NCI-H2081 treated with DMSO at 0.1 percent for 48 hours (cell line): ENCODE measurements at regions not wholly inside any gene's neighbourhood (a gene's known extent, or its start where the extent isn't known, plus 50 kb on each side); places are given as distances from the start of the nearest gene placed in this dataset.
"Not testable (repeated sequence)": the region's sequence is repeated elsewhere in the genome, so short reads cannot be mapped to it uniquely, and the experiment has no call there.

Source experiments
- DNase-seq: peaks from one replicate; lab custom pipeline; 2025; lab: John Stamatoyannopoulos, UW

DNA sequence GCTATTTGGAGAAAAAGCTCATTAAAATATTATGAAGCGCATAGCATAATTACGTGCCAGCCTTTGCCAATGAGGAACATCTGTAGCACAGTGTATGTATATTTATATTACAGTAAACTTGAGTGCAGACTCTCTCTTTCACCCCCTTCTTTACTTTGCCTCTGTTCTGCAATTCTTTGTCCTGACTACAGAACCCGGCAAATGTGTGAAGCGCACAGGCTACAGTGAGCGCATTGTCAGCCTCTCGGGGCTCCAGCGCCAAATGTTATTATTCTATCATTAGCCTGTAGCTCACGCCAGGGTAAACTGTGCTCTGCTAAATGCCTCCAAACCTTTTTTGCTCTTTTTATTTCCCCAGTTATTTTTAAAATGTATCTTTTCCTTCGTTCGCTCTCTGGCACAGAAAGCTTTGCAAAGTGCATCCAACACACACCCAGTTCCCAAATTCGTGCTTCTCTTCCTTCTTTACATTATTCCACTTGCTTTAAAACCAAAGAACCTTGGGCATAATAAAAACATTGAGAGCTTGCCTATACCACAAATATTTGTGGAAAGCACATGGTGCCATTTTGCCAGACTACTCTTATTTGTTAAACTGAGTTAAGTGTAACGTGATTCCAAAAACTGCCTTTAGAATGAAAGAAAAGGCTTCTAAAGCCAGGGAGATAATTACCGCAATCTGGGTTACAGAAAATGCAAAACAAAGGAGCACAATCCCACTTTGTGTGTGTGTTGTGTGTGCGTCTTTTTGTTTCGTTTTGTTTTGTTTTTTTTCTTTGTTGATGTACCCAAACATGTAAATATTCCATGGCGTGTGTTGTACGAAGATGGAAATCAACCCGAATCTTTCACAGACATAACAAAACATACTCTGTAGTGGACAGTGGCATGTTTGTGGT, 164.1 kb upstream of the MPDZ start:
- peak; percentile 86 for DNase-seq

DNA sequence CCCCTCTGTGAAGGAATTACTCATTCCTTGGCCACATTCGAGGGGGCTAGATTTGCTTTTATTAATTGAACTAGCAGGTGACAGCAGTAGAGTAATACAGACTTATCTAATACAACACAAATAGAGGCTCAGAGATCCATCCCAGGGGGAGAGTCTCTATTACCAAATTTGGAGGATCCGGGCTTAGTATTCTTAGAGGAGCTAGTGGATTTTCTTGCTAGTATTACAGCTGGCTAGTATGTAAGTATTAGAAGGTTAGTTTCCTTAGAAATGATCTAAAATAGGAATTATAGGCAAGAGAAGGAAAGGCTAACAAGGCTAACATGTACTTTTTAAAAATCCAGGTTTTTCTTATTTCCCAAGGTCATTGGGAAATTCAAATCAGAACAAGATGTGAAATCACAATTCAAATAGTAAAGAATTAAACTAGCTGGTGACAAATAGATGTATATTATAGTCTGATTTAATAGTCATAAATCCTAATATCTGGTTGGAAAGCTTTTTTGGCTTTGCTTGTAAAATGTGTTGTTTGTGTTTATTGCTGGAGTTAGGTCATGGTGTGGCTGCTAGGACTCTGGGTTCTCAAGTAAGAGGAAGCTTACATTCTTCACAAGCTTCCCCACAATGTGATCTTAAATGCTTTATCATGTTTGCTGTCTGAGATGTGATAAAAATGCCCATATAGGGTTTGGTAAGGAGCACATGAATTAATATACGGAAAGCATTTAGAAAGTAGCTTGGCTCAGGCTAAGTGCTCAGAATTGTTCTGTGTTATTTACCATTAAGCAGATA, 160.4 kb upstream of the MPDZ start:
- DNase-seq, result no peak

- DNase-seq, result no peak
Observed at GRCh38 chr9:13437866-13438265, 158.4 kb upstream of the MPDZ start.

- DNase-seq, result no peak
Observed at GRCh38 chr9:13436591-13436990, 157.1 kb upstream of the MPDZ start.

- DNase-seq, result not testable (repeated sequence)
Observed at GRCh38 chr9:13433453-13433852, 154.0 kb upstream of the MPDZ start.

DNA sequence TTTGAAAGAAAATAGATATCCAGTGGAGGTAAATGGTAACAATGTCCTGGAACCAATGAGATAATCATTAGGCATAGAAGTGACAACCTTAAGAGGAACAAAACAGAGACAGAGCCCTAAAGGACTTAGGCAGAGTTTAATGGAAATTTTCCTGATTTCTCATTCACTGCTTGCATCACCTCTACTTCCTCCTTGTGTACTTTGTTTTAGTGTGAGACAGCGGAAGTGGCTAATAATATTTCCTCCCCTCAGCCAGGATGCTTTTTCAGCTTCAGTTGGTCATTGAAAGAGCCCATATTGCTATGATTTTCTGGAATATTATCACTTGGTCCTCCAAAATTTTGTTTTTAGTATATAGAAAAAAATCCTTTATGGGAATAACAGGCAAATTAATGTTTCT, 153.4 kb upstream of the MPDZ start:
- DNase-seq, result no peak

- DNase-seq, result no peak
Observed at GRCh38 chr9:13431692-13432091, 152.2 kb upstream of the MPDZ start.

GRCh38 chr9:13431222-13431536, 151.7 kb upstream of the MPDZ start:
- no peak for DNase-seq

GRCh38 chr9:13430368-13431221, 151.1 kb upstream of the MPDZ start:
- peak; percentile 52 for DNase-seq

DNA sequence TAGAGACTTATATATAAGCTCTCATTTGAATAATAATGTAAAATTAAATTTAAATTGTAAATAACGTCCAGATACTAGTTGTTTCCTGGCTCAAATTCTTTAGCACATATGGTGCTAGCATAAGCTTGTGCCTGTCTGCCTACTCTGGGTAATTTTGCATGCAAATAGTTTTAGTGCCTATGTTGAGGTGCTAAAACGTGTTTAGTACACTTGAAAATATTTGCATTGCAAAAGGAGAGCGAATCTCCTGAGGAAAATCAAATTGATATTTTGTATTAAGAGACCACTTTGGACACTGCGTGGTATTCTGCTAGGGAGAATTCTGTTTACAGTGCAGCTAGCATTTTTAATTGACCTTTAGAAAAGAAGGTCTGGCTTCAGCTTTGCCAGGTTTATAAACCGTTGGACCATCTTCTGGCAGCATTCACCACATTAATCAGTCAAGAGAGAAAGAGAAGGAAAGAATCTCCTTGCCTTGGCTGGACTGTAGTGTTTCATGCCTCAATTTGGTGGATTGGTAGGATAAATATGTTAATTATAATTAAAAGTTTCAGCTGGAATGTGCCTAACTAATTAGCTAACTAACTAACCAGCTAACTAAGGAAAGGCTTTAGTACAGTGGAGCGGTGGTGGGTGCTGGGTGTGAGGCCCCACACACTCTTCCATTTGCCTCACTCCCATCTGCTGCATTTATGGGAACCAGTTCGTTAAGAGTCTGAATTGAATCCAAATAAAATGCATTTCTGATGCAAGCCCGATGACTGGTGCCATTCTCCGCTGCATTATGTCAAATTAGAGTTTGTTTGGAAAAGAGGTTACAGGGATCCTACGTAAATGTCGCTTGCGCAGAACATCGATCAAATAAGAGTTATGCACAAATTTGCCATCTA, 150.1 kb upstream of the MPDZ start:
- DNase-seq, result no peak

GRCh38 chr9:13428766-13429165, 149.3 kb upstream of the MPDZ start:
- DNase-seq, result no peak

DNA sequence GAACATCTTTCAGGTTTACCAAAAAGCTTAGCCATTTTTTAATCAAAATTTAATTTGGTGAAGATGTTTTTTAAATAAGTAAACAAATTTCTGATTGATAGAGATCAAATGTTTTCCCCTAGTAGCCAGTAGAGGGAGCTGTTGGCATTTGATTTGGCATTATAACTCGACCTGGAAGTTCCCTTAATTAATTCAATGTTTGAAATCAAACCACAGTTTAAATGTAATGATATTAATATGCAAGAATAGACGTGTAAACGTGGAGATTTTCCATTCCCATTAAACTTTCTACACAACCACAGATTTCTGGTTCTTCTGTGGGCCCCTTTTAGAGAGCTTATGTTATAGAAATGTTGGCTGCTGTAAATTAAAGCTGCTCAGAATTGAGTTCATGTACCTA, 148.1 kb upstream of the MPDZ start:
- peak; percentile 72 for DNase-seq

- no peak for DNase-seq
Observed at GRCh38 chr9:13426606-13427005, 147.1 kb upstream of the MPDZ start.

DNA sequence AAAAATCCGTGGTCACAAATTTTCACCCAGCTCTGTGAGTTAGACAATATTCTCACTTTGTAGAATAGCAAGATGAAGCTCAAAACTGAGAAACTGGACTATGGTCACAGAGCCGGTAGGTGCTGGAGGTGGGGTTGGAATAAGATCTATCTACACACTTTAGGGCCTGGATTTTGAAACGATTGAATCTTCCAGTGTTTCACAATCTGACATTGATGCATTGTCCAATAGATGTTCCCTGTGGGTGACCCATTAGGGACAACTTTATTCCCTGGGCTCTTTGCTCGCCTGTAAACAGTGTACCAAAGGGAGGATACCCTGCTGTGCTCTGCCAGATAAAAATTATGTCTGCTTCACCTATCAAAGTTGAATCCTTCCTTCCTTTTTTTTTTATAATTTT, 145.4 kb upstream of the MPDZ start:
- no peak for DNase-seq

DNA sequence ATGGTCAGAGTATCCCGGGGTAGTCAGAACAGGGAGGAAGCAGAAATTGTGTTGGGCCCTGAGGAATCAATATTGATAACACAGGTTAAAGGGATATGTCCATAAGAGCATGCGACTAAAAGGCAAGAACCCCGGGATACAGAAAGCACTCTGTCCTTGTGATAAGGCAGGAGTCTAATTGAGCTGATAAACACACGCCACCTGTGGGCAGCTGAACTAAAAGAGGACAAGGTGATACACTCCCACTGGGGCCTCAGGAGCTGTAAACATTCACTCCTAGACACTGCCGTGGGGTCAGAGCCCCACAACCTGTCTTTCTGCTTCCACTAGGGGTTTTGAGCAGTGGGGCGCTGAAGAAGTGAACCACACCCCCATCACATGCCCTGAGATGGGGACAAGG, 144.7 kb upstream of the MPDZ start:
- no peak for DNase-seq

GRCh38 chr9:13414349-13414748, 134.9 kb upstream of the MPDZ start:
- DNase-seq, result no peak

DNA sequence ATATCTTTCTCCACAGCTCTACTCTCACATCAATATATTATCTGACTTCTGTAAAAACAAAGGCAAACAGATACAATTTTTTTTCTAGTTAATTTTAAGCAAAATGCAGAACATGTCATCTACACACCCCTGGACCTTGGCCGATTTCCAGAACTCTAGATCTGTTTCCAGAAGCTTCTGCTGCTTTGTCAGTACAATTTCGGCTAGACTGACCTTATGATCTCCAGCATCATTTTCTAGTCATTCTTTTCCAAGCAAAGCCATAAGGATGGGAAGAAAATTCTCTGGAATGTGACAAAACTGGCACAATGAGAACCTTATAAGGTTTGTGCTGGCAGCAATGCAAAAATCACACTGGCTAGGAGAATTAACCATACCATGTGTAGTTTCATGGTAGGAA, 132.8 kb upstream of the MPDZ start:
- DNase-seq, result no peak

- no peak for DNase-seq
Observed at GRCh38 chr9:13411791-13412190, 132.3 kb upstream of the MPDZ start.

- DNase-seq, result no peak
Observed at GRCh38 chr9:13410566-13411031, 131.1 kb upstream of the MPDZ start.

DNA sequence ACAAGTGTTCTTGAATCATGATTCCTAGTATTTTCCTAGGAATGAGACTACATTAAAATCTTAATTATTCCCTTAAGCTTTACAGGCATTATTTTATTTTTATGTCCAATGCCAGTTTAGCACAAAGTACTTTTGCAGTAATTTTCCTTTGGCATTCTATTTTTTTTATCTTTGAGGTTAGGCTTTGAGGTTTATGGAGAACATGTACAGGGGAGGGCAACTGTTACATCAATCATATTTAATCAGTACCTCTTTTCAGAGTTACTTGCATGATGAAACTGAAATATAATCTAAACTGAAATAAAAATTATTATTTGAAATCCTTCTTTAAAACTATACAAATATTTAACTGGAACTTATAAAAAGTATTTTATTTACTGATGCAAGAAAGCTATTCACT, 118.2 kb upstream of the MPDZ start:
- no peak for DNase-seq

DNA sequence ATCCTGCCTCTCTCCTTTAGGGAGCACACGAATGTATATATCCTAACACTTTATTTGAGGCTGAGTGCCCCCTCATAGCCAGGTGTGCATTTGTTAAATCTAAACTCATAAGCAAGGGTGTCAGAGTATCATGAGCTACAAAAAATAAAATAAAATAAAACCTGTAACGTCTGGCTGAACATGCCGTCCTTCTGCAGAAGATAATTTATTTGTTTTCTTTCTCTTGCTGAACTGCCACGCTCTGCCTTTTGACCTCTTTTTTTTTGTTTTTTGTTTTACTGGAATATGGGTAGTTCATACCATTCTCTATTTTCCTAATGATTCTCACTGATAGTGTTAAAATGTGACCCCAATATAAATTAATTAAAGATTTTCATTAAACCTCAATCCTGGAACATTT, 117.7 kb upstream of the MPDZ start:
- DNase-seq, result no peak
